Tibial artery (tissue), 4 donors: ENCODE measurements at regions not wholly inside any gene's neighbourhood (a gene's known extent, or its start where the extent isn't known, plus 50 kb on each side); places are given as distances from the start of the nearest gene placed in this dataset.

Source experiments
- DNase-seq, 2 donors: peaks; one replicate each; pipeline ENCODE4 v3.0.0-alpha.2; 2019
- H3K27ac ChIP-seq, 2 donors: fragments of 200-600 bp; sonication (generic) in 1 of 2; 1 replicate in 1 of 2; 2 replicates in 1 of 2; pipeline ENCODE4 v1.5.1; 2018 to 2019; ENCODE audit warnings: mild to moderate bottlenecking in 1 of 2
- H3K27me3 ChIP-seq, 2 donors: fragments of 200-600 bp; sonication (generic) in 1 of 2; one replicate each; pipeline versions ENCODE4 v1.5.1 to v1.6.0; 2016 to 2019
- H3K36me3 ChIP-seq, 3 donors: fragments of 200-600 bp; sonication (generic) in 2 of 3; one replicate each; pipeline ENCODE4 v1.5.1; 2016 to 2019; ENCODE audit warnings: mild to moderate bottlenecking in 2 of 3
- H3K4me1 ChIP-seq, 4 donors: fragments of 200-600 bp; sonication (generic) in 2 of 4; 1 replicate in 3 of 4; 2 replicates in 1 of 4; pipeline ENCODE4 v1.5.1; 2016 to 2019
- H3K4me3 ChIP-seq, 2 donors: fragments of 200-600 bp; sonication (generic) in 1 of 2; 1 replicate in 1 of 2; 2 replicates in 1 of 2; pipeline ENCODE4 v1.5.1; 2018 to 2019; ENCODE audit warnings: mild to moderate bottlenecking in 2 of 2
- H3K9me3 ChIP-seq, 3 donors: fragments of 200-600 bp; sonication (generic) in 1 of 3; one replicate each; pipeline ENCODE4 v1.5.1; 2016 to 2019
- intact Hi-C: fragments of 100-400 bp; cut with DNase I; formaldehyde crosslinking; loops from one replicate; pipeline ENCODE4 v1.15.0; 2023; ENCODE audit warnings: low total_unique reads
- TF ChIP-seq, protein P1 (sequence below), 2 experiments: fragments of 200-600 bp in 1 of 2; fragments of 450-650 bp in 1 of 2; IDR thresholded peaks; one replicate each; pipeline ENCODE4 v1.5.1; 2017 to 2019; ENCODE audit warnings: antibody characterized with exemption in 2 of 2, mild to moderate bottlenecking in 1 of 2, moderate library complexity in 1 of 2

DNA sequence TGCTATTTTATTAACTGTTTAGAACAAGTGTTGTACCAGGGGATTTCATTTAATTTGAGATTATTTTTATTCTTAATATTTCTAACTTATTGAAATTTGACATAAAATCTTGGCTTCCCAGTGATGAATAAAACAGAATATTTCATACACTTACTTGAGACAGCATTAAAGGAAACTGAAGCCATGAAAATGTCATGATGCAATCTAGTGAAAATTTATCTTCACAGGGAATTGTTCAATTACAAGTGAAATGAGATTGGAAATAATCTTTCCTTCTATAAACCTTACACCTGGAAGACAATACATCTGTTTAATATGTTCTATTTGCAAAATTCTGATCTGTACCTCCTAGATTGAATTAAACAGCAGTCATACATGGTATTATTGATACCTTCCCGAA lies 511.0 kb upstream of the CDH7 start:
- Histone ChIP-seq H3K9me3 (no peaks in the 10 kb centered on the region), H3K27me3 (no peaks in the 10 kb centered on the region), H3K4me1 (no peaks in the 10 kb centered on the region), H3K27ac (no peak overlapping the region), H3K36me3 (no peaks in the 10 kb centered on the region), H3K4me3 (no peak overlapping the region)
- TF ChIP-seq, protein P1, sequence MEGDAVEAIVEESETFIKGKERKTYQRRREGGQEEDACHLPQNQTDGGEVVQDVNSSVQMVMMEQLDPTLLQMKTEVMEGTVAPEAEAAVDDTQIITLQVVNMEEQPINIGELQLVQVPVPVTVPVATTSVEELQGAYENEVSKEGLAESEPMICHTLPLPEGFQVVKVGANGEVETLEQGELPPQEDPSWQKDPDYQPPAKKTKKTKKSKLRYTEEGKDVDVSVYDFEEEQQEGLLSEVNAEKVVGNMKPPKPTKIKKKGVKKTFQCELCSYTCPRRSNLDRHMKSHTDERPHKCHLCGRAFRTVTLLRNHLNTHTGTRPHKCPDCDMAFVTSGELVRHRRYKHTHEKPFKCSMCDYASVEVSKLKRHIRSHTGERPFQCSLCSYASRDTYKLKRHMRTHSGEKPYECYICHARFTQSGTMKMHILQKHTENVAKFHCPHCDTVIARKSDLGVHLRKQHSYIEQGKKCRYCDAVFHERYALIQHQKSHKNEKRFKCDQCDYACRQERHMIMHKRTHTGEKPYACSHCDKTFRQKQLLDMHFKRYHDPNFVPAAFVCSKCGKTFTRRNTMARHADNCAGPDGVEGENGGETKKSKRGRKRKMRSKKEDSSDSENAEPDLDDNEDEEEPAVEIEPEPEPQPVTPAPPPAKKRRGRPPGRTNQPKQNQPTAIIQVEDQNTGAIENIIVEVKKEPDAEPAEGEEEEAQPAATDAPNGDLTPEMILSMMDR (IDR thresholded peaks at IDR 0.05) = no peak
- intact Hi-C loops = no loop called here
- no peak for DNase-seq

DNA sequence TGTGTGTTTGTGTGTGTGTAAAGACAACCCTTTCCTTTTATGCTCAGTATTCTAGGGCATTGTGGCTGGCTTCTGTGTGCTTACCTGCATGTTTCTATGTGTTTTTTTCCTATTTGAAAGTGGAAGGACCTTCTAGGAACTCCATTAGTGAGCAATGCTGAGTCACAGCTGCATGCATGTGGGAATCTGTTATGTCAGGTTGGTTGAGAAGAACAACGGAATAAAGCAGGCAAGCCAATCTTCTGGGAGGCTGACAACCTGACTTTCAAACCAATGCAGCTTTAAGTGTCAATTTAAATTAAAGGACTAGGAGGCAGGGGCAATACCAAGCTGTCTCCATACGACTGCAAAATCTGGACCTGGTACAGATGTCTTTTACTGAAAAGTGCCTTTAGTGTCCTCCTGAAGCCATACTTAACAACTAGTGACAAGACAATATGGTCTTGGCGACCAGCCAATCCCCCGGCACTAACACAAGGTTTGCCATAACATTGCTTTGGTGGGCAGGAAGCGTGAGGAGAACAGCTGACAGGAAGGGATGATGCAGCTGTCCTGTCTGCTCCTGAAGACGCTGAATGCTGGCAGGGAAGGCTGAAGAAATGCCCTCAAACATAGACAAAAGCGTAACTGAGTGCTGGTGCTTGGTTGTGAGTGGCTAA lies 514.7 kb upstream of the CDH7 start:
- H3K4me1 ChIP-seq = no peaks in the 10 kb centered on the region
- DNase-seq = no peak

DNA sequence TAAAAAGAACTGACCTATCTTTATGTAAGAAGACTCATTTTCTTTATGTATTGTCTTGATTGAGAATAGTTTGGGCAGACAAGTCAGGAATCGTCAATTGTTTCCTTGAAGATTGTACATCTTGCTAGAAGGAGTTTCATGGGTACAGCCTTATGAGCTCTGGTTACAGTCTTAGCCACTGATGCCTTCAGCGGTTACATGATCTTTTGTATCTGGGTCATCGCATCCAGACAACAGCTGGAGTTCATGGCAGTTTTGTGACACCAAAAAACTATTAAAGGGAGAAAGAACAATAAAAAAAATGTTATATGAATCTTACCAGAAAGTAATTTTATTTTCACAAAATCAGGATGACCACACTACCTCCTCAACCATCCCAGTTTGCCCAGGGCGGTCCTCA lies 520.5 kb upstream of the CDH7 start:
- Histone ChIP-seq H3K27me3 (no peaks in the 10 kb centered on the region), H3K9me3 (no peaks in the 10 kb centered on the region), H3K4me3 (no peak overlapping the region), H3K4me1 (no peaks in the 10 kb centered on the region), H3K36me3 (no peaks in the 10 kb centered on the region), H3K27ac (no peak overlapping the region)
- TF ChIP-seq, protein P1 (IDR thresholded peaks at IDR 0.05) = no peak
- no peak for DNase-seq
- intact Hi-C loops = no loop called here

More for the DNA sequence above, 514.7 kb upstream of the CDH7 start:
- H3K9me3 ChIP-seq = no peaks in the 10 kb centered on the region
- H3K27me3 ChIP-seq = no peaks in the 10 kb centered on the region
- TF ChIP-seq, protein P1 (IDR thresholded peaks at IDR 0.05) = no peak
- H3K36me3 ChIP-seq = no peaks in the 10 kb centered on the region
- no peak overlapping the region for H3K4me3 ChIP-seq
- intact Hi-C loops = no loop called here
- H3K27ac ChIP-seq = no peak overlapping the region

DNA sequence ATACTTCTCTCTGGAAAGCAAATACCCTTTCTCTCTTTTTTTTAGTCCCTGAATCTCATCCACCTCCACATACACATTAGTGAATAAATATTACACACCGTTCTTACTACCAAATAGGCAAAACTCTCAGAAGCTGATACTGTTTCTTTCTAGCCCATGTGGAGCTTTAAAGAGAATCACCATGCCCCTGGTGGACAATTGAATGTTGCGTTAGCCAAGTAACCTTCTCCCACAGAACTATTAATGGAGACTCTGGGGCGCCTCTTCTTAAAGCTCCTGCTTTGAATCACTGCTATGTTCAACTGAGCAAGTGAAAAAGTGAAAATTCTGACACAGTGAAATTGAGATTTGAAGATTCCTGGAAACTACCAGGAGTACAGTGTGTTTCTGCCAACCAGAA lies 522.8 kb upstream of the CDH7 start:
- H3K27me3 ChIP-seq = no peaks in the 10 kb centered on the region
- H3K4me1 ChIP-seq = no peaks in the 10 kb centered on the region
- no peak overlapping the region for H3K4me3 ChIP-seq
- no peaks in the 10 kb centered on the region for H3K9me3 ChIP-seq
- no peaks in the 10 kb centered on the region for H3K36me3 ChIP-seq
- intact Hi-C loops = no loop called here
- DNase-seq = no peak
- TF ChIP-seq, protein P1 (IDR thresholded peaks at IDR 0.05) = no peak
- H3K27ac ChIP-seq = no peak overlapping the region

DNA sequence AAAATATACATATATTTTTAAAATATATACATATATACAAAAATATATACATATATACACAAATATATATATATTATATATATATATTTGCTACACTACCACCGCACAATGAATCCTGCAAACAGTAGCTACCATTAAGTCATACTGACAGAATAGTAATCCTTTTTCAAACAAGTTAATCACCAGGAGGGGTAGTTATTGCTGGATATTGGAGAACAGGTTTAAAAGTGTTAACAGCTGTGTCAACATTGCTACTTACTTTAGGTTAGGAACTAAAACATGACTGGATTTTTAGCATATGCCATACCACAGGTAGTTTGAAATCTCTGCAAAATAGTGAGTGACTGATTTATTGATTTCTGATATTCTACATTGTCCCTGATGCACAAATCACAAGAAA lies 529.1 kb upstream of the CDH7 start:
- Histone ChIP-seq H3K4me1 (no peaks in the 10 kb centered on the region), H3K4me3 (no peak overlapping the region), H3K27ac (no peak overlapping the region), H3K36me3 (no peaks in the 10 kb centered on the region), H3K9me3 (no peaks in the 10 kb centered on the region), H3K27me3 (no peaks in the 10 kb centered on the region)
- DNase-seq = no peak
- intact Hi-C loops = no loop called here
- TF ChIP-seq, protein P1 (IDR thresholded peaks at IDR 0.05) = no peak

DNA sequence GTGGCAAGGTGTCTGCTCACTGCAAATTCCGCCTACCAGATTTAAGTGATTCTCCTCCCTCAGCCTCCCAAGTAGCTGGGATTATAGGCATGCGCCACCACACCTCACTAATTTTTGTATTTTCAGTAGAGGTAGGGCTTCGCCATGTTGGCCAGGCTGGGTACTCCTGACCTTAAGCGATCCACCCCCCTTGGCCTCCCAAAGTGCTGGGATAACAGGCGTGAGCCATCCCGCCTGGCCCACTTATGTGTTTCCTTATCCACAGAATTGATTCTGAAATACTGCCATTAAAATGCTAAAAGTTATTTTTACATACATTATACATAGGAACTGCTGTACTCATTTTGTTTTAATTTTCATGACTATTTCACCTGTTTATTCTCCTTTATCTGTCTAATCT lies 529.7 kb upstream of the CDH7 start:
- Histone ChIP-seq H3K4me3 (no peak overlapping the region), H3K9me3 (no peaks in the 10 kb centered on the region), H3K36me3 (no peaks in the 10 kb centered on the region), H3K27ac (no peak overlapping the region), H3K27me3 (no peaks in the 10 kb centered on the region), H3K4me1 (no peaks in the 10 kb centered on the region)
- TF ChIP-seq, protein P1 (IDR thresholded peaks at IDR 0.05) = no peak
- no peak for DNase-seq
- intact Hi-C loops = no loop called here
